Left kidney (tissue), 1 donor: ENCODE measurements at regions not wholly inside any gene's neighbourhood (a gene's known extent, or its start where the extent isn't known, plus 50 kb on each side); places are given as distances from the start of the nearest gene placed in this dataset.
"Not testable (repeated sequence)": the region's sequence is repeated elsewhere in the genome, so short reads cannot be mapped to it uniquely, and the experiment has no call there.

Experiments used
- DNase-seq: peaks from one replicate; pipeline ENCODE4 v3.0.0-alpha.2; 2013

GRCh38 chr6:156601152-156602065 lies 175.8 kb upstream of the ARID1B start:
- DNase-seq, result no peak

DNA sequence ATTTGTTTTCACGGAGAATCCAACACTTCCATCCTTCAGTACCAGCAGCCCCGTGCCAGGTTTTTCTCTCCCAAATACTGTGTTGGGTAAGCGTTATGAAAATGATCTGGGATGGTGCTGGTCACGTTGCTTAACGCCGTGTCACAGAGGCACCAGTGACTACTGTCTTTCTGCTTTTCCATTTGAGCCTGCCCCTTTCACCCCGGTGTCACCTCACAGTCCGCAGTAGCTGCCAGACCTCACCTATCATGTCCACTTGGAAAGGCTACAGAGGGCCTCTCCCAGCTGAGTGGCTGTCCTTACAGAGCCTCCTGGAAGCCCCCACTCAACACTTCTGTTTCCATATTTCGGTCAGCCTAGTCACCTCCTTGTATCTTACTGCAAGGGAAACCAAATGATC lies 176.5 kb upstream of the ARID1B start:
- DNase-seq, result no peak

DNA sequence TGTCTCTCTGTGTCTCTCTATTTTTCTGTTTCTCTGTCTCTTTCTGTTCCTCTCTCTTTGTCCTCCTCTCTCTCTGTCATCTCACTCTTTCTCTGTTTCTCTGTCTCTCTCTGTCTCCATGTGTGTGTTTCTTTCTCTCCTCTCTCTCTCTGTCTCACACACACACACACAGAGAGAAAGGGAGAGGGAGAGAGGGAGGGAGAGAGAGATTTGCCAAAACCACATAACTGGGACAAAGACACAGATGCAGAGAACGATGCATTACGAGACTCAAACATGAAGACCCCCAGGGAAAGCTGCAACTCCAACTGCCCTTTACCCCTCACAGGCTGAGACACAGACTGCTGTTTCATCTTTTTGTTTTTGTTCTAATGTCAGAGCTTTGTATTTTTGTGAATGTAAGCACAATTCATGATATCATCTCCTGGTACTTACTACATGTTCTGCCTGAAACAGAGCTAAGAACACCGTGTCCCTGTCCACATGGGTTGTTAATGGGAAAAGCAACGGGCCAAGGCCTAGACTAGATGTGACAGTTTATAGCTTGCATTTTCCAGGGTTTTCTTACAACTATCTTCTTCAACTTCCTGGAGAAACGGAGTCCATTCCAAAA lies 177.1 kb upstream of the ARID1B start:
- no peak for DNase-seq

- no peak for DNase-seq
These were observed 177.8 kb upstream of the ARID1B start for GRCh38 chr6:156599366-156599765.

DNA sequence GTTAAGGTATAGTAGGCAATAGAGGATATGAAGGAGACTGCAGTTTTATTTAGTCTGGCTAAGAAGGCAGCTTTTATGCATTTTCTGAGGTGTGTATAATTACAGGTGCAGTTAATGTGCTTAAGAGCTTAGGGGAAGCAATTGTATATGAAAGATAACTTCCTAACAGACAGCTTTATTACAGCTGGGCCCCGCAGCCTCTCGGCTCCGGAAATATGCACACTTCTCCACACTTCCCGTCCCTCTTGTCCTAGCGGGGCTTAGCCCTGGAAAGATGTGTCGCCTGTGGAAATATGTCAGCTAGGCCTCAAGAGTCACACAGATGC lies 178.4 kb upstream of the ARID1B start:
- DNase-seq, result no peak

- no peak for DNase-seq
These were observed 178.9 kb upstream of the ARID1B start for GRCh38 chr6:156598071-156598854.

DNA sequence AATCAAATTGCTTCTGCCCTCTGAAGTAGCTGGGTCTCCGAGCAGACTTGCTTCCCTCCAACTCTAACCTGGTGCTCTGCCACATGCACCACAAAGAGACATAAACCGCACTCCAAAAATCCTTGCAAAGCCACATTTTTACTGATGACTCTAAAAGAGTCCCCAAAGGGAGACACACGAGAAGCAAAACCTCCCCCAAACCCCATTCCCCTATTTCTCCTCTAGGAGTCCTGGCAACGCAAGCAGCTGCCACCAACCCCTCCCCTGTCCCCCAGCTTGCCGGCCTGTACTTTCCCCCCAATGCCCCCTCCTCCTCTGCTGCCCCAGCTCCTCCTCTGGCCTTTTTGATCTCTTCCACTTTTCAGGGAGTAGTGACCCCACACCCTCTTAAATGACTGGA lies 180.1 kb upstream of the ARID1B start:
- no peak for DNase-seq

- no peak for DNase-seq
These were observed 181.7 kb upstream of the ARID1B start for GRCh38 chr6:156595476-156595875.

- DNase-seq, result no peak
These were observed 183.3 kb upstream of the ARID1B start for GRCh38 chr6:156593893-156594292.

DNA sequence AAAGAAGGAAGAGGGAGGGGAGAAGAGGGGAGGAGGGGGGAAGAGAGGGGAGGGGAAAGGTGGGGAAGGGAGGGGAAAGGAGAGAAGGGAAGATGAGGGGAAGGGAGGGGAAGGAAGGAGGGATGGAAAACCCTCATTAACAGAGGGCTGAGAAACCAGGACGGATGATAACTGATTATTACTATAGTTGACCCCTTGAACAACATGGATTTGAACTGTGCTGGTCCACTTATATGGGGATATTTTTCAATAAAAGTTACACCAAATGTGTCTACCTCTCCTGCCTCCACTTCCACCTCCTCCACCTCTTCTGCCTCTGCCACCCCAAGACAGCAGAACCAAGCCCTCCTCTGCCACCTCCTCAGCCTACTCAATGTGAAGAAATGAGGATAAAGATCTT lies 184.1 kb upstream of the ARID1B start:
- DNase-seq, result no peak

DNA sequence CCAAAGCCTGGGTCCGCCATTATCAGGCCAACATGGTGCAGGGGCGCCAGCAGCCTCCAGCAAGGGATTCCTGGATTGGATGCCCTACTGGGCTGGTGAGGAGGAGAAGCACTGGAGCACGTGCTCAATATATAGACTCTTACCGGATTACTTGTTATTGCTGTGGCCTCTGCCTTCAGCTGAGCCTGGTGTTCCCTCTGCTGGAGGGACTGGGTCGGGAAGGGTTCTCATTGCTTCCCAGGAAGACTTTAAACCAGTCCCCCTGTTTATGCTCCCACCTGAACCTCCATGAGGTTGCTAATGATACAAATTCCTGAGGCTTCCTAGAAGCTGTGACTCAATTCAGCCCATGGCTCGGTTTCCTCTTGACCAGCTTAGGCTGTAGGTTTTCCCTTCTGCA lies 186.7 kb upstream of the ARID1B start:
- DNase-seq, result no peak

- DNase-seq, result no peak
These were observed 187.9 kb upstream of the ARID1B start for GRCh38 chr6:156589281-156589680.

GRCh38 chr6:156587751-156588301 lies 189.4 kb upstream of the ARID1B start:
- DNase-seq, result no peak

- no peak for DNase-seq
These were observed 190.1 kb upstream of the ARID1B start for GRCh38 chr6:156587071-156587470.

DNA sequence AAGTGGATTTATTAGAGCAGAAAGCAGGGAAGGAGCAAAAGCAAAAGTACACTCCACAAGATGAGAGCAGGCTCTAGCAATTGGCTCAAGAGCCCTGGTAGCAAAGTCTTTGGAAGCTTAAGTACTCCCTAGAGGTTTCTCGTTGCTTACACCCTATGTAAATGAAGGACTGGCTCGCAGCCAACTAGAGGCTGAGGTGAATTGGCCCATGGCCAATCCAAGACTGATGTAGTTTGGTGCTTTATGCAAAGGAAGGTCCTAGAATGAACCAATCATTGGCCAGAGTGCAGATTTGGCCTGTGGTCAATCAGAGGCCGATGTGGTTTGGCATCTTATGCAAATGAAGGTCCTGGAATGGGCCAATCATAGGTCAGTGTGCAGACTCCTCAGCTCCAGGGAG lies 191.3 kb upstream of the ARID1B start:
- no peak for DNase-seq

GRCh38 chr6:156584121-156584520 lies 193.1 kb upstream of the ARID1B start:
- not testable (repeated sequence) for DNase-seq

- DNase-seq, result no peak
These were observed 194.1 kb upstream of the ARID1B start for GRCh38 chr6:156583083-156583482.

GRCh38 chr6:156582509-156582992 lies 194.6 kb upstream of the ARID1B start:
- DNase-seq, result no peak

DNA sequence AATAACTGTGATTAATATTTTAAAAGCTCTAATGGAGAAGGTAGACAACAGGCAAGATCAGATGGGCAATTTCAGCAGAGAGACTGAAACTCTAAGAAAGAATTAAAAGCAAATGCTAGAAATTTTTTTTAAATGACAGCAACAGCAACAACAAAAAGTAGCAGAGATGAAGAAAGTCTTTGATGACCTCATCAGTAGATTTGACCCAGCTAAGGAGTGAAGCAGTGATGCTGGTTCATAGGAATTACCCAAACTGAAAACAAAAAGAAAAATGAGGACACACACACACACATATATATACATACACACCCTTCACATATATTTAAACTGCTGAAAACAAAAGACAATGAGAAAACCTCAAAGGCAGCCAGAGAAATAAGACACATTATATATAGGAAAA lies 197.6 kb upstream of the ARID1B start:
- no peak for DNase-seq

GRCh38 chr6:156577749-156578148 lies 199.4 kb upstream of the ARID1B start:
- no peak for DNase-seq

- no peak for DNase-seq
These were observed 201.8 kb upstream of the ARID1B start for GRCh38 chr6:156575361-156575760.

- DNase-seq, result no peak
These were observed 212.4 kb upstream of the ARID1B start for GRCh38 chr6:156564807-156565149.
